GM12878 (cell line): ENCODE measurements at regions not wholly inside any gene's neighbourhood (a gene's known extent, or its start where the extent isn't known, plus 50 kb on each side); places are given as distances from the start of the nearest gene placed in this dataset.

Experiments
- CHD2 ChIP-seq: IDR thresholded peaks from 2 replicates; pipeline ENCODE4 v1.6.1; 2011; ENCODE audit warnings: low read depth, low read length, improper control_type of control experiment, borderline replicate concordance
- CHD4 ChIP-seq: fragments of 200-600 bp; sonication (generic); IDR thresholded peaks from 2 replicates; pipeline ENCODE4 v1.6.1; 2016; ENCODE audit warnings: mild to moderate bottlenecking
- E4F1 ChIP-seq: fragments of 450-650 bp; IDR thresholded peaks from 2 replicates; pipeline ENCODE4 v1.6.1; 2018; ENCODE audit warnings: borderline replicate concordance, mild to moderate bottlenecking; ENCODE audit not compliant: partially characterized antibody
- EZH2 ChIP-seq: IDR thresholded peaks from 2 replicates; pipeline ENCODE4 v1.6.1; 2012; ENCODE audit warnings: low read depth, mild to moderate bottlenecking, control low read depth, inconsistent platforms, low read length, borderline replicate concordance; ENCODE audit not compliant: control insufficient read depth
- GABPA ChIP-seq: IDR thresholded peaks from 2 replicates; pipeline ENCODE4 v1.6.1; 2014; ENCODE audit warnings: antibody characterized with exemption, low read depth, mild to moderate bottlenecking, inconsistent platforms
- IKZF1 ChIP-seq: fragments of 450-650 bp; conservative IDR thresholded peaks from 2 replicates; pipeline ENCODE4 v1.6.1; 2017; ENCODE audit warnings: antibody characterized with exemption, mild to moderate bottlenecking
- JUND ChIP-seq: IDR thresholded peaks from 2 replicates; pipeline ENCODE4 v1.6.1; 2012; ENCODE audit warnings: low read depth, mild to moderate bottlenecking, low read length, improper control_type of control experiment, moderate library complexity
- MTA2 ChIP-seq: fragments of 450-650 bp; IDR thresholded peaks from 2 replicates; pipeline ENCODE4 v1.6.1; 2016; ENCODE audit warnings: low read depth, mild to moderate bottlenecking, moderate library complexity
- NRF1 ChIP-seq: conservative IDR thresholded peaks from 2 replicates; pipeline ENCODE4 v1.6.1; 2011; ENCODE audit warnings: mild to moderate bottlenecking, low read depth, low read length, improper control_type of control experiment
- POLR2A ChIP-seq: IDR thresholded peaks from 2 replicates; pipeline ENCODE4 v1.6.1; 2011; ENCODE audit warnings: low read depth, mild to moderate bottlenecking, low read length
- POLR2AphosphoS5 ChIP-seq: IDR thresholded peaks from 2 replicates; pipeline ENCODE4 v1.6.1; 2011; ENCODE audit warnings: mild to moderate bottlenecking, low read length, inconsistent platforms
- RAD21 ChIP-seq: IDR thresholded peaks from 2 replicates; pipeline ENCODE4 v1.6.1; 2011; ENCODE audit warnings: mild to moderate bottlenecking, low read depth, low read length, moderate library complexity; ENCODE audit not compliant: insufficient read depth
- SMARCA5 ChIP-seq: fragments of 450-650 bp; IDR thresholded peaks from 2 replicates; pipeline ENCODE4 v1.6.1; 2017; ENCODE audit warnings: mild to moderate bottlenecking
- TF ChIP-seq, protein P1 (sequence below), 3 experiments: IDR thresholded peaks in 2 of 3; conservative IDR thresholded peaks in 1 of 3; 2 replicates each; pipeline ENCODE4 v1.5.1; 2011; ENCODE audit warnings: low read depth in 3 of 3, low read length in 3 of 3, mild to moderate bottlenecking in 3 of 3, control low read depth in 2 of 3, moderate library complexity in 2 of 3, inconsistent platforms in 1 of 3, mixed read lengths in 1 of 3; ENCODE audit not compliant: control insufficient read depth in 2 of 3, insufficient read depth in 1 of 3; ENCODE audit errors: extremely low read depth in 1 of 3

DNA sequence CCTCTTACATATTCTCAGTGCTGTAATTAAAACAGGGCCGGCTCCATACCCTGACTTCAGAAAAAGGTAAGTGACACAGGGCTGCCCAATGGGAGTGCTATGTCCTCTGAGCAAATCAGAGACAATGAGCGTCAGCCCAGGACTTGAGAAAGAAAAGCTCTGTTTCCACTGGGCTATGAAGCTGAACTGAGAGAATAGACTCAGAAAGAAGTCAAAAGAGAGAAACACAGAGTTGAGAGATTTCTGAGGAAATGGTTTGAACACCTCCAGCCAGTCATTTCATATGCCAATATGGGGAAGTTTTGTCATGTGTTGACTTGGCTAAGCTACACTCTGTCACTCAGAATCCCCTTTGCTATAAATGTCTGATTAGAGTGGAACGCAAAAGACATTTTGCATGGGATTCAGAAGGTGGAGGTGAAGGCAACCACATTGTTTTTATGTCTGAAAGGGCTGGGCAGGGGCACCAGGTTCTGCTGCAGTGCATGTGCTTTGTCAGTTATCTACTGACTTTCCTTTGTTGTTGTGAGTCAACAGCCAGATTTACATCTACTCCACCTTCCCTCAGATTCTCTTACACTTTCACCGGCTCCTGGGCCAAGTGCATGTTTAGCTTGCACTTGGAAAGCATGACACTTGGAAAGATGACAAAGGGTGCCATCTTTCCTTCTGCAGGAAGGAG is 313.3 kb downstream of the DUSP6 start:
- no peak for TF ChIP-seq CHD2
- TF ChIP-seq, protein P1, sequence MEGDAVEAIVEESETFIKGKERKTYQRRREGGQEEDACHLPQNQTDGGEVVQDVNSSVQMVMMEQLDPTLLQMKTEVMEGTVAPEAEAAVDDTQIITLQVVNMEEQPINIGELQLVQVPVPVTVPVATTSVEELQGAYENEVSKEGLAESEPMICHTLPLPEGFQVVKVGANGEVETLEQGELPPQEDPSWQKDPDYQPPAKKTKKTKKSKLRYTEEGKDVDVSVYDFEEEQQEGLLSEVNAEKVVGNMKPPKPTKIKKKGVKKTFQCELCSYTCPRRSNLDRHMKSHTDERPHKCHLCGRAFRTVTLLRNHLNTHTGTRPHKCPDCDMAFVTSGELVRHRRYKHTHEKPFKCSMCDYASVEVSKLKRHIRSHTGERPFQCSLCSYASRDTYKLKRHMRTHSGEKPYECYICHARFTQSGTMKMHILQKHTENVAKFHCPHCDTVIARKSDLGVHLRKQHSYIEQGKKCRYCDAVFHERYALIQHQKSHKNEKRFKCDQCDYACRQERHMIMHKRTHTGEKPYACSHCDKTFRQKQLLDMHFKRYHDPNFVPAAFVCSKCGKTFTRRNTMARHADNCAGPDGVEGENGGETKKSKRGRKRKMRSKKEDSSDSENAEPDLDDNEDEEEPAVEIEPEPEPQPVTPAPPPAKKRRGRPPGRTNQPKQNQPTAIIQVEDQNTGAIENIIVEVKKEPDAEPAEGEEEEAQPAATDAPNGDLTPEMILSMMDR (IDR thresholded peaks at IDR 0.05 in 2 of 3, conservative IDR thresholded peaks at IDR 0.05 in 1 of 3; ENCODE audit: control insufficient read depth in 2 of 3, extremely low read depth in 1 of 3, insufficient read depth in 1 of 3, low read depth in 3 of 3, low read length in 3 of 3) = no peak
- no peak for TF ChIP-seq NRF1
- TF ChIP-seq CHD4 = no peak
- TF ChIP-seq E4F1 = no peak
- no peak for TF ChIP-seq POLR2A
- no peak for TF ChIP-seq MTA2
- no peak for TF ChIP-seq IKZF1
- no peak for TF ChIP-seq EZH2
- TF ChIP-seq RAD21 = no peak
- no peak for TF ChIP-seq SMARCA5
- TF ChIP-seq JUND = no peak
- no peak for TF ChIP-seq POLR2AphosphoS5
- TF ChIP-seq GABPA = no peak
